ENCODE measurements at regions not wholly inside any gene's neighbourhood (a gene's known extent, or its start where the extent isn't known, plus 50 kb on each side); places are given as distances from the start of the nearest gene placed in this dataset.
A peak's percentile ranks its signal among the peaks of the same experiment; 100 is the strongest.

GRCh38 chr9:3732077-3733038 lies 206.6 kb upstream of the RFX3 start:
- DNase-seq (ENCODE audit: low read depth, low spot score) = peak; percentile 81

- no peak for DNase-seq (ENCODE audit: low read depth, low spot score)
Measured at GRCh38 chr9:3730511-3730922, 204.7 kb upstream of the RFX3 start.

- DNase-seq (ENCODE audit: low read depth, low spot score) = no peak
Measured at GRCh38 chr9:3721096-3721495, 195.3 kb upstream of the RFX3 start.

- DNase-seq (ENCODE audit: low read depth, low spot score) = no peak
Measured at GRCh38 chr9:3719286-3719685, 193.5 kb upstream of the RFX3 start.

- DNase-seq (ENCODE audit: low read depth, low spot score) = no peak
Measured at GRCh38 chr9:3716415-3716814, 190.6 kb upstream of the RFX3 start.

- no peak for DNase-seq (ENCODE audit: low read depth, low spot score)
Measured at GRCh38 chr9:3708751-3709150, 182.9 kb upstream of the RFX3 start.

GRCh38 chr9:3704890-3705289 lies 179.1 kb upstream of the RFX3 start:
- no peak for DNase-seq (ENCODE audit: low read depth, low spot score)

- no peak for DNase-seq (ENCODE audit: low read depth, low spot score)
Measured at GRCh38 chr9:3700772-3701171, 175.0 kb upstream of the RFX3 start.

GRCh38 chr9:3699883-3700282 lies 174.1 kb upstream of the RFX3 start:
- peak; percentile 13 for DNase-seq (ENCODE audit: low read depth, low spot score)

- DNase-seq (ENCODE audit: low read depth, low spot score) = no peak
Measured at GRCh38 chr9:3698531-3698930, 172.7 kb upstream of the RFX3 start.

GRCh38 chr9:3698076-3698475 lies 172.3 kb upstream of the RFX3 start:
- DNase-seq (ENCODE audit: low read depth, low spot score) = no peak

GRCh38 chr9:3696368-3696767 lies 170.6 kb upstream of the RFX3 start:
- DNase-seq (ENCODE audit: low read depth, low spot score) = peak; percentile 3

GRCh38 chr9:3692606-3693005 lies 166.8 kb upstream of the RFX3 start:
- no peak for DNase-seq (ENCODE audit: low read depth, low spot score)

- DNase-seq (ENCODE audit: low read depth, low spot score) = no peak
Measured at GRCh38 chr9:3689555-3689954, 163.8 kb upstream of the RFX3 start.

GRCh38 chr9:3687145-3687544 lies 161.3 kb upstream of the RFX3 start:
- DNase-seq (ENCODE audit: low read depth, low spot score) = no peak

GRCh38 chr9:3682186-3682585 lies 156.4 kb upstream of the RFX3 start:
- DNase-seq (ENCODE audit: low read depth, low spot score) = no peak

- no peak for DNase-seq (ENCODE audit: low read depth, low spot score)
Measured at GRCh38 chr9:3677541-3677940, 151.7 kb upstream of the RFX3 start.

GRCh38 chr9:3676766-3677165 lies 151.0 kb upstream of the RFX3 start:
- DNase-seq (ENCODE audit: low read depth, low spot score) = no peak

- DNase-seq (ENCODE audit: low read depth, low spot score) = no peak
Measured at GRCh38 chr9:3675946-3676345, 150.1 kb upstream of the RFX3 start.

GRCh38 chr9:3674561-3674960 lies 148.8 kb upstream of the RFX3 start:
- DNase-seq (ENCODE audit: low read depth, low spot score) = no peak

- DNase-seq (ENCODE audit: low read depth, low spot score) = no peak
Measured at GRCh38 chr9:3672399-3672798, 146.6 kb upstream of the RFX3 start.

- DNase-seq (ENCODE audit: low read depth, low spot score) = no peak
Measured at GRCh38 chr9:3664044-3664443, 138.2 kb upstream of the RFX3 start.

- DNase-seq (ENCODE audit: low read depth, low spot score) = no peak
Measured at GRCh38 chr9:3662671-3663070, 136.9 kb upstream of the RFX3 start.

GRCh38 chr9:3660936-3661335 lies 135.1 kb upstream of the RFX3 start:
- no peak for DNase-seq (ENCODE audit: low read depth, low spot score)
